ENCODE measurements at regions not wholly inside any gene's neighbourhood (a gene's known extent, or its start where the extent isn't known, plus 50 kb on each side); places are given as distances from the start of the nearest gene placed in this dataset.

- TF ChIP-seq REST (IDR thresholded peaks at IDR 0.05; ENCODE audit: unreplicated experiment), result no peak
- TF ChIP-seq ETS1 (IDR thresholded peaks at IDR 0.05), result no peak
- no peak for TF ChIP-seq ZNF331 (CRISPR knock-in tag; IDR thresholded peaks at IDR 0.05; ENCODE audit: low read depth)
- no peak for TF ChIP-seq EZH2 (IDR thresholded peaks at IDR 0.05; ENCODE audit: low read depth, unreplicated experiment)
- TF ChIP-seq NANOG (IDR thresholded peaks at IDR 0.05; ENCODE audit: borderline replicate concordance), result no peak
- no peak for TF ChIP-seq STAT1 (IDR thresholded peaks at IDR 0.05; ENCODE audit: unreplicated experiment)
- TF ChIP-seq CREB1 (CRISPR knock-in tag; IDR thresholded peaks at IDR 0.05; ENCODE audit: low read depth), result no peak
These were observed 1685.4 kb downstream of the MRPL39 start (continued) for GRCh38 chr21:23921670-23922418.

GRCh38 chr21:23900727-23901126 is 1706.6 kb downstream of the MRPL39 start:
- H2AFZ ChIP-seq, result no peak overlapping the region
- ATAC-seq, result no peak
- no peak overlapping the region for H3K27ac ChIP-seq (ENCODE audit: low read depth)
- H3K27me3 ChIP-seq (ENCODE audit: insufficient read depth), result no peaks in the 10 kb centered on the region
- no peak overlapping the region for H3K4me3 ChIP-seq
- Mint-ChIP-seq H3K4me3 (no peak overlapping the region), H3K4me1 (no peaks in the 10 kb centered on the region), H3K27ac (no peak overlapping the region), H3K36me3 (ENCODE audit: low read depth) (peaks cover 21% of the 10 kb centered on the region), H3K9me3 (peaks cover 89% of the 10 kb centered on the region), H3K27me3 (ENCODE audit: insufficient read depth, low read depth, poor library complexity) (no peaks in the 10 kb centered on the region)
- DNase-seq (ENCODE audit: low spot score), result no peak
- no peaks in the 10 kb centered on the region for H3F3A ChIP-seq (replicated peaks; ENCODE audit: low read depth)
- no peaks in the 10 kb centered on the region for H4K20me1 ChIP-seq (replicated peaks; ENCODE audit: insufficient read depth)
- no peaks in the 10 kb centered on the region; the same call in 1 of the 2 replicates for H3K36me3 ChIP-seq (ENCODE audit: insufficient read depth)
- peaks cover 12% of the 10 kb centered on the region; the same call in 1 of the 2 replicates for H3K9me2 ChIP-seq (ENCODE audit: insufficient read depth)
- no peaks in the 10 kb centered on the region for H3K4me1 ChIP-seq (ENCODE audit: insufficient read depth)
- H3K79me2 ChIP-seq (replicated peaks; ENCODE audit: insufficient read depth), result no peaks in the 10 kb centered on the region
- H3K4me2 ChIP-seq, result no peak overlapping the region
- TF ChIP-seq EZH2phosphoT487 (IDR thresholded peaks at IDR 0.05; ENCODE audit: unreplicated experiment) (no peak), ZNF331 (CRISPR knock-in tag; IDR thresholded peaks at IDR 0.05; ENCODE audit: low read depth) (no peak), CREB1 (CRISPR knock-in tag; IDR thresholded peaks at IDR 0.05; ENCODE audit: low read depth) (no peak), ZNF114 (CRISPR knock-in tag; IDR thresholded peaks at IDR 0.05) (no peak), REST (IDR thresholded peaks at IDR 0.05; ENCODE audit: unreplicated experiment) (no peak)

Measured in GM23338 (cell line).